ENCODE measurements at regions not wholly inside any gene's neighbourhood (a gene's known extent, or its start where the extent isn't known, plus 50 kb on each side); places are given as distances from the start of the nearest gene placed in this dataset.

DNA sequence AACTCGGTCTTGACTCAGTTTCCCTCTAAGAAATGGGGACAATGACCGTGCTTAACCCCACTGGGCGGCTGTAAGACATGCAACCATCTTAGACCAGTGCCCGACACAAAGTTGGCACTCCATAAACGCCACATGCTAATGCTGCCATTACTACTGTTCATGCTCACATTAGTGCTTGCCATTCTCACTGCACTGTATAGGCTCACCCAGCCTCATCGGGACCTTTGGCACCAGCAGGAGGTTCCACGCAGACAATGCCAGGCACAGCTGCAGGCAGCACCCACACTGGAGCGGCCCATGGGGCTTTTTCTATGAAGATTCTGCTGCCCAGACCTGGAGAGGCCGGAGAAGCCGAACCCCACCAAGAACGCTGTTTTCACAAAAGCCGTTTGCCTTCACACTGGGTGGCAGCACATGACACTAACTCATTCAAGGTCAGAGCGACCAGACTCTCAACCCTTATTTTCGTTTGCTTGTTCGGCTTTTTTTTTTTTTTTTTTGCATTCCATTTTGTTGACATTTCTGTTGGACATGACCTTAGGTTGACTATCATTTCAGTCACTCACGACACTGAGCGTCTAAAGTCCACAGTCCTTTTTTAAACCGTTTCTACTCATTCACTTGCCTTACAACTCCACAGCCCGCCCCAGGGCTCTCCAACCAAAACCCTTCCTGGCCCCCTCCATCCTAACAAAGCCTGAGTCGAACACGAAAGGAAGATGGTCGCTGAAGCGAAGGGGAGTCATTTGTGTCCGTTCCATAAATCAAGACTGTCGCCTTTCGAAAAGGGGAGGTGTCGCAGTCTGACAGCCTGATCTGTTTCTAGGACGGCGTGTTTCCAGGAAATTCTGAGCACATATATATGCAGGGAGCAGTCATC, 124.4 kb upstream of the RNF32 start (continued):
- TF ChIP-seq ZNF766 (CRISPR knock-in tag; IDR thresholded peaks at IDR 0.05; ENCODE audit: borderline replicate concordance) (no peak), GPN1 (CRISPR knock-in tag; IDR thresholded peaks at IDR 0.05; ENCODE audit: borderline replicate concordance) (no peak), ZFX (CRISPR knock-in tag; IDR thresholded peaks at IDR 0.05; ENCODE audit: low read depth) (no peak), RFX1 (IDR thresholded peaks at IDR 0.05) (no peak), ZNF235 (CRISPR knock-in tag; IDR thresholded peaks at IDR 0.05; ENCODE audit: borderline replicate concordance) (no peak), SAFB2 (CRISPR knock-in tag; IDR thresholded peaks at IDR 0.05; ENCODE audit: borderline replicate concordance, low read depth) (no peak), CENPX (CRISPR knock-in tag; IDR thresholded peaks at IDR 0.05) (no peak), TMF1 (CRISPR knock-in tag; IDR thresholded peaks at IDR 0.05; ENCODE audit: low read depth) (no peak), ZNF510 (CRISPR knock-in tag; IDR thresholded peaks at IDR 0.05; ENCODE audit: low read depth) (0 out of 2 replicates have a peak, but pooled peaks have one; percentile 14), JARID2 (CRISPR knock-in tag; IDR thresholded peaks at IDR 0.05; ENCODE audit: insufficient replicate concordance) (no peak), MTF2 (CRISPR knock-in tag; IDR thresholded peaks at IDR 0.05; ENCODE audit: borderline replicate concordance) (no peak), XBP1 (CRISPR knock-in tag; IDR thresholded peaks at IDR 0.05) (no peak), ZNF562 (CRISPR knock-in tag; IDR thresholded peaks at IDR 0.05; ENCODE audit: borderline replicate concordance) (no peak), ZNF670 (CRISPR knock-in tag; IDR thresholded peaks at IDR 0.05; ENCODE audit: borderline replicate concordance) (no peak), ZNF557 (CRISPR knock-in tag; IDR thresholded peaks at IDR 0.05) (no peak), AGO2 (optimal IDR thresholded peaks at IDR 0.05; ENCODE audit: low read depth, low read length) (no peak), FOXO1 (CRISPR knock-in tag; IDR thresholded peaks at IDR 0.05) (peak; percentile 76), ZFP36L1 (CRISPR knock-in tag; IDR thresholded peaks at IDR 0.05) (no peak), IRF9 (CRISPR knock-in tag; IDR thresholded peaks at IDR 0.05; ENCODE audit: borderline replicate concordance) (no peak), ZNF143 (CRISPR knock-in tag; IDR thresholded peaks at IDR 0.05) (no peak), FIP1L1 (IDR thresholded peaks at IDR 0.05; ENCODE audit: borderline replicate concordance, insufficient read depth, low read depth, low read length) (no peak), ZNF496 (CRISPR knock-in tag; IDR thresholded peaks at IDR 0.05; ENCODE audit: insufficient replicate concordance) (no peak), PTBP1 (IDR thresholded peaks at IDR 0.05; ENCODE audit: low read depth, low read length, poor library complexity, severe bottlenecking) (no peak), KDM3A (CRISPR knock-in tag; IDR thresholded peaks at IDR 0.05; ENCODE audit: low read depth) (peak; percentile 70; the same call in 1 of the 2 replicates), ZFP36L2 (CRISPR knock-in tag; IDR thresholded peaks at IDR 0.05) (no peak)
- TF ChIP-seq, protein P1, sequence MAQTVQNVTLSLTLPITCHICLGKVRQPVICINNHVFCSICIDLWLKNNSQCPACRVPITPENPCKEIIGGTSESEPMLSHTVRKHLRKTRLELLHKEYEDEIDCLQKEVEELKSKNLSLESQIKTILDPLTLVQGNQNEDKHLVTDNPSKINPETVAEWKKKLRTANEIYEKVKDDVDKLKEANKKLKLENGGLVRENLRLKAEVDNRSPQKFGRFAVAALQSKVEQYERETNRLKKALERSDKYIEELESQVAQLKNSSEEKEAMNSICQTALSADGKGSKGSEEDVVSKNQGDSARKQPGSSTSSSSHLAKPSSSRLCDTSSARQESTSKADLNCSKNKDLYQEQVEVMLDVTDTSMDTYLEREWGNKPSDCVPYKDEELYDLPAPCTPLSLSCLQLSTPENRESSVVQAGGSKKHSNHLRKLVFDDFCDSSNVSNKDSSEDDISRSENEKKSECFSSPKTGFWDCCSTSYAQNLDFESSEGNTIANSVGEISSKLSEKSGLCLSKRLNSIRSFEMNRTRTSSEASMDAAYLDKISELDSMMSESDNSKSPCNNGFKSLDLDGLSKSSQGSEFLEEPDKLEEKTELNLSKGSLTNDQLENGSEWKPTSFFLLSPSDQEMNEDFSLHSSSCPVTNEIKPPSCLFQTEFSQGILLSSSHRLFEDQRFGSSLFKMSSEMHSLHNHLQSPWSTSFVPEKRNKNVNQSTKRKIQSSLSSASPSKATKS (CRISPR knock-in tag; IDR thresholded peaks at IDR 0.05) = no peak
- TF ChIP-seq, protein P2, sequence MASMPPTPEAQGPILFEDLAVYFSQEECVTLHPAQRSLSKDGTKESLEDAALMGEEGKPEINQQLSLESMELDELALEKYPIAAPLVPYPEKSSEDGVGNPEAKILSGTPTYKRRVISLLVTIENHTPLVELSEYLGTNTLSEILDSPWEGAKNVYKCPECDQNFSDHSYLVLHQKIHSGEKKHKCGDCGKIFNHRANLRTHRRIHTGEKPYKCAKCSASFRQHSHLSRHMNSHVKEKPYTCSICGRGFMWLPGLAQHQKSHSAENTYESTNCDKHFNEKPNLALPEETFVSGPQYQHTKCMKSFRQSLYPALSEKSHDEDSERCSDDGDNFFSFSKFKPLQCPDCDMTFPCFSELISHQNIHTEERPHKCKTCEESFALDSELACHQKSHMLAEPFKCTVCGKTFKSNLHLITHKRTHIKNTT (CRISPR knock-in tag; IDR thresholded peaks at IDR 0.05) = no peak

All from HepG2 (cell line).